ENCODE measurements at regions not wholly inside any gene's neighbourhood (a gene's known extent, or its start where the extent isn't known, plus 50 kb on each side); places are given as distances from the start of the nearest gene placed in this dataset.
"Not testable (repeated sequence)": the region's sequence is repeated elsewhere in the genome, so short reads cannot be mapped to it uniquely, and the experiment has no call there.

DNA sequence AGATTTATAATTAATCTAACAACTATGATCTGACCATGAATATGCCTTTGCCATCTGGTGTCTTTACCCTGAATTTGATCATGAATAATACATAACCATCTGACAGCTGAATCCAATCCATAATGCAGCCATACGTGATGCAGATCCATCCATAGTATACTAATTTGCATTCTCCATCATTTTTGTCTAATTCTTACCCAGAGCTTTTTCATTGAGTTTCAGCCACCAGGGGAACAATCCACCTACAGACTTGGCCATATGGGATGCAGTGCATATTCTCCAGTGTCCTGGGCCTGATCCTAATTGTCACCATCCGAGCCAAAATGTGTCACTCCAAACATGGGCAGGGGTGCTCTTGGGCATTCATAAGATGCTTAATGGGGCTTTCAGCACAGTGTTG is 227.2 kb upstream of the CRIM1 start:
- Histone ChIP-seq H3K27me3 (replicated peaks; ENCODE audit: insufficient read depth) (no peaks in the 10 kb centered on the region), H3K4me3 (no peak overlapping the region), H3K27ac (no peak overlapping the region), H3K36me3 (no peaks in the 10 kb centered on the region), H3K4me1 (ENCODE audit: control insufficient read depth in 1 of 2, low read depth in 2 of 2) (no peaks in the 10 kb centered on the region), H3K9me3 (no peaks in the 10 kb centered on the region)
- TF ChIP-seq, protein P1, sequence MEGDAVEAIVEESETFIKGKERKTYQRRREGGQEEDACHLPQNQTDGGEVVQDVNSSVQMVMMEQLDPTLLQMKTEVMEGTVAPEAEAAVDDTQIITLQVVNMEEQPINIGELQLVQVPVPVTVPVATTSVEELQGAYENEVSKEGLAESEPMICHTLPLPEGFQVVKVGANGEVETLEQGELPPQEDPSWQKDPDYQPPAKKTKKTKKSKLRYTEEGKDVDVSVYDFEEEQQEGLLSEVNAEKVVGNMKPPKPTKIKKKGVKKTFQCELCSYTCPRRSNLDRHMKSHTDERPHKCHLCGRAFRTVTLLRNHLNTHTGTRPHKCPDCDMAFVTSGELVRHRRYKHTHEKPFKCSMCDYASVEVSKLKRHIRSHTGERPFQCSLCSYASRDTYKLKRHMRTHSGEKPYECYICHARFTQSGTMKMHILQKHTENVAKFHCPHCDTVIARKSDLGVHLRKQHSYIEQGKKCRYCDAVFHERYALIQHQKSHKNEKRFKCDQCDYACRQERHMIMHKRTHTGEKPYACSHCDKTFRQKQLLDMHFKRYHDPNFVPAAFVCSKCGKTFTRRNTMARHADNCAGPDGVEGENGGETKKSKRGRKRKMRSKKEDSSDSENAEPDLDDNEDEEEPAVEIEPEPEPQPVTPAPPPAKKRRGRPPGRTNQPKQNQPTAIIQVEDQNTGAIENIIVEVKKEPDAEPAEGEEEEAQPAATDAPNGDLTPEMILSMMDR (IDR thresholded peaks at IDR 0.05): no peak
- ATAC-seq (ENCODE audit: insufficient number of reproducible peaks, low FRiP score, low read depth) (no peak), DNase-seq (ENCODE audit: low spot score) (no peak)

GRCh38 chr2:36125702-36126101 is 229.9 kb upstream of the CRIM1 start:
- Histone ChIP-seq H3K4me3 (no peak overlapping the region), H3K9me3 (no peaks in the 10 kb centered on the region), H3K27ac (no peak overlapping the region), H3K27me3 (replicated peaks; ENCODE audit: insufficient read depth) (no peaks in the 10 kb centered on the region), H3K4me1 (ENCODE audit: control insufficient read depth in 1 of 2, low read depth in 2 of 2) (no peaks in the 10 kb centered on the region), H3K36me3 (no peaks in the 10 kb centered on the region)
- DNase-seq (ENCODE audit: low spot score) (no peak), ATAC-seq (ENCODE audit: insufficient number of reproducible peaks, low FRiP score, low read depth) (no peak)
- TF ChIP-seq, protein P1 (IDR thresholded peaks at IDR 0.05): no peak

- no peaks in the 10 kb centered on the region for H3K36me3 ChIP-seq
- H3K4me1 ChIP-seq (ENCODE audit: control insufficient read depth in 1 of 2, low read depth in 2 of 2): no peaks in the 10 kb centered on the region
- no peak overlapping the region for H3K27ac ChIP-seq
- H3K4me3 ChIP-seq: no peak overlapping the region
- no peaks in the 10 kb centered on the region for H3K9me3 ChIP-seq
- DNase-seq (ENCODE audit: low spot score) (no peak), ATAC-seq (ENCODE audit: insufficient number of reproducible peaks, low FRiP score, low read depth) (no peak)
- TF ChIP-seq, protein P1 (IDR thresholded peaks at IDR 0.05): no peak
- no peaks in the 10 kb centered on the region for H3K27me3 ChIP-seq (replicated peaks; ENCODE audit: insufficient read depth)
These were observed 231.6 kb upstream of the CRIM1 start for GRCh38 chr2:36123995-36124394.

DNA sequence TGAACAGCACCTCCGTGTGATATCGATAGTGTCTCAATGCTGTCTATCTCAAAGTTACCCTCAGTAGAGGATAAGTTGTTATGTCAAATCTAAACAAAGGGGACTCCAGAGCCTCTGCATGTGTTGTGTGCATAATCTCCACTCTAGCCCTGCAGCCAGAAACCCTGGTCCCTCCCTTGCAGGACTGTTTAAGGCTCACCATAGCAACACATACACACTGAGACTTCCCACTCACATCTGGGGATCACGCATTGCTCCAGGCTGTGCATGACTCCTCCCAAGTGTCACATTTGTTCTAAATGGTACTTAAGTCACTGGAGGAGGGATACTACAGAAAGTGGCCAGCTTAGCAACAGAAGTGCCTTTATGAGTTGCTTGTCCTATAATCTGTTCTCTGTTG is 258.6 kb upstream of the CRIM1 start:
- Histone ChIP-seq H3K27me3 (replicated peaks; ENCODE audit: insufficient read depth) (no peaks in the 10 kb centered on the region), H3K27ac (no peak overlapping the region), H3K36me3 (no peaks in the 10 kb centered on the region), H3K4me1 (ENCODE audit: control insufficient read depth in 1 of 2, low read depth in 2 of 2) (no peaks in the 10 kb centered on the region), H3K9me3 (peaks cover 6% of the 10 kb centered on the region), H3K4me3 (no peak overlapping the region)
- DNase-seq (ENCODE audit: low spot score): no peak
- no peak for ATAC-seq (ENCODE audit: insufficient number of reproducible peaks, low FRiP score, low read depth)
- TF ChIP-seq, protein P1 (IDR thresholded peaks at IDR 0.05): no peak

- DNase-seq (ENCODE audit: low spot score); H3K36me3 ChIP-seq: not testable (repeated sequence)
These were observed 263.5 kb upstream of the CRIM1 start for GRCh38 chr2:36091844-36092741.

More at GRCh38 chr2:36091844-36092741, 263.5 kb upstream of the CRIM1 start:
- H3K4me3 ChIP-seq; H3K27me3 ChIP-seq (replicated peaks; ENCODE audit: insufficient read depth); ATAC-seq (ENCODE audit: insufficient number of reproducible peaks, low FRiP score, low read depth); H3K9me3 ChIP-seq; H3K27ac ChIP-seq; H3K4me1 ChIP-seq (ENCODE audit: control insufficient read depth in 1 of 2, low read depth in 2 of 2): not testable (repeated sequence)
